Middle frontal gyrus (tissue), 1 donor: ENCODE measurements at regions not wholly inside any gene's neighbourhood (a gene's known extent, or its start where the extent isn't known, plus 50 kb on each side); places are given as distances from the start of the nearest gene placed in this dataset.

Experiments used
- DNase-seq: peaks from one replicate; pipeline ENCODE4 v3.0.0-alpha.2; 2015; ENCODE audit warnings: low spot score; ENCODE audit errors: extremely low spot score

DNA sequence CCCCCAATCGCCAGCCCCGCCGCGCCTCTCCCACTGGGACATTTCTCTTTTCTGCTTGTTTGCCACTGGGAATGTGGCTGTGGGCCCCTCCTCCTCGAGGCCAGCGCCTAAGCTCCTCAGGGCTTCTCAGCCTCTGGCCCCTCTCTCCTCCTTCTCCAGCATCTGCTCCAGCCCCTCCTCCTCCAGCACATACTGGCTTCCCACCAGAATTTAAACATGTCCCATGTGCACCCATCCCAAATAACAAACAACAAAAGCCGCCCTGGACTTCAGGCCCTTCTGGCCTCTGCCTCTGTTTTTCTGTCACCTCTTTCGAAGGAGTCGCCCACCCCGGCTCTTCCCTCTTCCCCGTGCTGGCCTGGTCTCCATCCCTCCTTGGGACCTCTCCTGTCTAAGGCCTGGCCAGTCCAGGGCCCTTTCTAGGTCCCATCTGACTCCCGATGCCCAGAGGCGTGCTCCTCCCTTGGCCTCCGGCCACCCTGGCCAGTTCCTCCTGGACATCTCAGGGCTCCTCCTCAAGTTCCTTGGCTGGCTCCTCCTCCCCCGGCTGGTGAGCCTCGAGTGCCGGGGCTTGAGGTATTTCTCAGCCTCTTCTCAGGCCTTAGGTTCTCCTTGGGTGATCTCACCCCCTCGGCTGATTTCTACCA lies 94.6 kb upstream of the SLC6A6 start:
- no peak for DNase-seq

DNA sequence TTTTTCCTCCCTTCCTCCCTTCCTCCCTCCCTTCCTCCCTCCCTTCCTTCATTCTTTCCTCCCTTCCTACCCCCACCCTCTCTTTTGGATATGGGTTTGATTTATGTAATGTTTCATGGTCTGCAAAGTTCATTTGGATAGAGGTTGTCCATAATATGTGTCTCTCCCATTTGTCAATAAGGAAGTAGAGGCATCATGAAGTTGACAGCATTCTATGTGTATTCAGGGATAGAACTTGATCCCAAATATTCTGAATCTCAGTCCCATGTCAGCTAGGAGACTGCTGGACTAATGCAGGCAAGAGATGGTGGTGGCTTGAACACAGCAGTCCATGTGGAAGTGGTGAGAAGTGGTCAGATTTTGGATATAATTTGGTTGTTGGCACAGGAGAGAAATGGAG lies 90.7 kb upstream of the SLC6A6 start:
- no peak for DNase-seq

DNA sequence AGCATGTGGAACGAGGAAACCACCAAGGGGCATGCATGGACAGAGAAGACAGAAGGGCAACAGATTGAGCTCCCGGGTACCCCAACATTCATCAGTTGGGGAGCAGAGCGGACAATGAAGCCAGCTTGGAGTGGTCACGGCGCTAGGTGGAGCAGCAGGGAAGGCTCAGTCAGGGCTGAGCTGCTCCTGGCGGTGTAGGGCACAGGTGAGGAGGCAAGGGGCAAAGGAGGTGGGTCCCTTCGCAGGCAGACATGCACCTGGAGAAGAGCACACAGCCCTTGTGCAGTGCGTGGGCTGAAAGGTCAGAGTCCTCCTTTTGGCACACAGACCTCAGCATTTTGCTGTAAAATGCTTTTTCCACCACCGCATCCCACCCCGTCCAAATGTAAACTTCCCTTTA lies 90.0 kb upstream of the SLC6A6 start:
- DNase-seq: no peak

DNA sequence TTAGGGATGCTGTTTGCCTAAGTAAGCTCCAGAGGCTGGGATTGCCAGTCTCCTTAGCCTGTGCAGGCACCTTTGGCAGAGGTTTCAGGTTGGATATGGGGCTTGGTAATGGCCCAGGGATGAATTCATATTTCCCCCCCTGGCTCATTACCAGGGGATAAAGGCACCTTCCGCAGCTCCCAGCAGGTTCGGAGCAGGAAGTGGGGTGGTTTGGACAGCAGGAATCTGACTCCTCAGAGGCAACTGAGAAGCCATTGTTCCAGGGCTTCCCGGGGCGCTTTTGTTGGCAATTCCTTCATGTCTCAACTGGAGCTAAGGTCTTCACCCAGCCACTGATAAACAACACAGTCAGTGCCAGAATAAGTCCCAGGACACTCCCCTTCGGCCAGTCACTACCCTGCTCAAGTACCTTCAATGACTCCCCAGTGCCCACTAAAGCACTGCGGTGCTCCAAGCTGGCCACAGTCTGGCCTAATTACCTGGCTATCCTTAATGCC lies 85.3 kb upstream of the SLC6A6 start:
- DNase-seq: no peak

DNA sequence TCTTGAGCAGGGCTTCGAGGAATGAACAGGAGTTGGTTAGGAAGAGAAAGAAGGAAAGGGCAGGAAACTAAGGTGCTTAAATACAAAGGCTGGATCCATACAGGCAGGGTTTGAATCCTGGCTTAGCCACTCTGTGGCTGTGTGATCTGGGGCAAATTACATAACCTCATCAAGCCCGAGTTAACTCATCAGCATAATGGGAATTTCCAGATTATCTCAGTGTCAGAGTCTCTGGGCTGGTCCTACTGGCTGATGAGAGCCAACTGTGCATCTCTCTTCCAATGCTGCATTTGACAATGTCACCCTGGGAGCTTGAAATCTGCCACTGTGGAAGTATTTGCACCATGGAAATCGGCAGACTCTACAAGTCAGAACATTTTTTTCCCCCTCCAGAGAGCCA lies 83.8 kb upstream of the SLC6A6 start:
- no peak for DNase-seq

DNA sequence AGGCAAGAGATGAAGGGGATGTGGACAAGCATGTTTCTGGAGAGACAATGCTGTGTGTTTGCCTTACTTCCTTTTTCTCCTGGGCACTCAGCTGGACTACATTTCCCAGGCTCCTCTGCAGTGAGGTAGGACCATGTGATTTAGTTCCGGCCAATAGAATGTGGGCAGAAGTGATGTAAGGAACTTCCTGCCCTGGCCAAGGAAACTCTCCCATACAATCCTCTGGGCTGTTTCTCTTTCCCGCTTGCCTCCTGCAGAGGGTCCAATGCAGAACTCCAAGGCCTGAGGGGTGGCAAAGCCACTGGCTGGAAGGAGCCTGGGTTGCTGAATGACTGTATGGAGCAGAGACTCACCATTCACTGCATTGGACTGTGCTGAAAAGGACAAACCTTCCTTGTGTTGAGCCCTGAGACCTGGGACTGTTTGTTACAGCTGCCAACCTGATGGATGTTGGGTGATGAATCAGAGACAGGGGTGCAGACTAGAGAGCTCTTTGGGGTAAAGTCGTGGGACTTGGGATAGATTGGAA lies 82.7 kb upstream of the SLC6A6 start:
- DNase-seq: no peak

DNA sequence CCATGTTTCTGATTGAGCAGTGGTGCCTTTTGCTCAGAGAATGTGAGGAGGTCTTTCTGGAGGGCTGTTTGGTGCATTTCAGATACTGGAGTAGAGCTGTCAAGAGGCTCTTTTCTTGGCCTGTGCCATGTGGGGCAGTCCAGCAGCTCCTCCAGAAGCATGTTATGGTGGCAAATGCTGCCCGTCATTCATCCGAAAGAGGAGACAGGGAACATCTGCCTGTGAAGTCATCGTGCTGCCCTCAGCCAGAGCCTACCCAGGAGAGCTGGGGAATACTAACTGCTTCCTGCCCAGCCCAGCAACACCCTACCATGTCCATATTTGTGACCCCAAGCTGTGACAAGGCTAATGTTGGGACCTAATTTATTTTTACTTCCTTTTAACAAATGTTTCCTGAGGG lies 82.2 kb upstream of the SLC6A6 start:
- DNase-seq: no peak

DNA sequence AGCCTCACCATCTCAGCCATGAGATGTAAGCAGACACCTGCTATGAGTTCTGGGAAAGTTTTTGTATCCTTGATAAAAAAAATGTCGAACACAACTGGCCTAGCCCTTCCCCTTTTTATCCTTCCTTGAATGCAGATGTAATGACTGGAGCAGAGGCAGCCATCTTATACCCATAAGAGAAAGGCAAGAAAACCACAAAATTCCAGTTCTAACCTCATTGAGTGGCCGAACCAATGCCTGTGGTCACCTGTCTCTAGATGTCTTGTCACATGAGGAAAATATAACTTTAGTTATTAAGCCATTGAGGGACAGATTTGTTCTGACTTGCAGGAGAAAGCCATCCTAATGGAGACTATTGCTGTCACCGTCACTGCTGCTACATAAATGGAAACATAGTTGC lies 80.4 kb upstream of the SLC6A6 start:
- DNase-seq: no peak

DNA sequence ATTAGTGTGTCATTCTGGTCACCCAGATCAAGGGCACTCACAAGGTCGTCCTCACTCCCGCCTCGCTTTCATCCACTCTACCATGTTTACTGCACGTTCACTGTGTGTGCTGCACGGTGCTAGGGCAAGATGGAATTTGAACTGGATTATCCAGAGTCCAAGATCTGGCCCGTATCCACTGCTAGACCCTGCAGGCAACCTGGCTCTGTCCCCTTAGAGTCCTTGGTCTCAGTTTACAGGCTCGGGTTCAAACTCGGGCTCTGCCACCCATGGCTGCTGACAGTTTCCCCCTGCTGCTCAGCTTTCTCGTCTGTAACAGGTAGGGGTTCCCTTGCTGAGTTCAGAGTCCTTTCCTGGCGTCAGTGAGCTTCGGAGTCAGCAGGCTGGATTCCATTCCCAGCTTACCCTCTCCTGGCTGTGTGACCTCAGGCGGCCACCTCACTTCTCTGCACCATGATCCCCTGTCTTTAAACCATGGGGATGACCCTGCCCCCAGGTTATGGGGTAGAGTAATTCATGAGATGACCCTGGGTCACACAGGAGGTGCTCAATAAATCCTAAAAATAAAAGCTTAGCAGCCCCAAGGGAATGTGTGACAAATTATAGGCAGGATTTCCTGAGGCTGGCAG lies 79.6 kb upstream of the SLC6A6 start:
- no peak for DNase-seq

DNA sequence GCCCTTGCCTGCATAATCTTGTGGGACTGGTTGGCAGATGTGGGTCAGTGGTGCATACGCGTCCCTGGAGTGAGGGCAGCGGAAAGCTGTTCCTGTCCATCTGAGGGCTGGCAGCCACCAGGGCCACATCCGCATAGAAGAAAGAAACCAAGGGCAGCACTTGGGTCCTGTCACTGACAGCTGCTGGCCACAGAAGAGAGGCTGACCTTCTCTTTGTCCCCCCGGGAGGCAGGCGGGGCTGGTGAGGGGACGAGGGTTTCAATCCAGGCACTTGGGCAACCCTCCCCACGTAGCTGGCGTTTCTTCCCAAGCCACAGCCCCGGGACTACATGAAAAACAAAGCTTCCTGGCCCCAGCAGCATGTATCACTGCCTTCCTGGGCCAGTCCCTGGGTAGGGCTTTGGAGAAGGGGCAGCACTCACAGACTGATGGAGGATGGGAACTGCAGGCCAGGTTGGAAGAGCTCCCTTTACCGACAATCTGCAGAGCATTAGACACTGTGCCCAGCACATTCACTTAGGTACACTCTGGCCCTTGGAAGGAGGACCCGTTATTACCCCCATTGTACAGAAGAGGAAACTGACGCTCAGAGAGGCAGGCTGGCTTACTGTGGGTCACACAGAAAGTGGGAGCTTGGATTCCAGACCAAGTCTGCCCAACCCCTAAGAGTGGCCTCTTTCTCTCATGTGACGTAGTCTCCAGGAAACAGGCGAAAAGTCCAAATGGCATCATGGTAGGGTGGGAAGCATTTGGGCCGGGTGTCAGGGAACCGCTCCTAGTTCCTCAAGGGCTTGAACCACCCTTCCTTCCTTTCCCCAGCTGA lies 78.8 kb upstream of the SLC6A6 start:
- DNase-seq: no peak

DNA sequence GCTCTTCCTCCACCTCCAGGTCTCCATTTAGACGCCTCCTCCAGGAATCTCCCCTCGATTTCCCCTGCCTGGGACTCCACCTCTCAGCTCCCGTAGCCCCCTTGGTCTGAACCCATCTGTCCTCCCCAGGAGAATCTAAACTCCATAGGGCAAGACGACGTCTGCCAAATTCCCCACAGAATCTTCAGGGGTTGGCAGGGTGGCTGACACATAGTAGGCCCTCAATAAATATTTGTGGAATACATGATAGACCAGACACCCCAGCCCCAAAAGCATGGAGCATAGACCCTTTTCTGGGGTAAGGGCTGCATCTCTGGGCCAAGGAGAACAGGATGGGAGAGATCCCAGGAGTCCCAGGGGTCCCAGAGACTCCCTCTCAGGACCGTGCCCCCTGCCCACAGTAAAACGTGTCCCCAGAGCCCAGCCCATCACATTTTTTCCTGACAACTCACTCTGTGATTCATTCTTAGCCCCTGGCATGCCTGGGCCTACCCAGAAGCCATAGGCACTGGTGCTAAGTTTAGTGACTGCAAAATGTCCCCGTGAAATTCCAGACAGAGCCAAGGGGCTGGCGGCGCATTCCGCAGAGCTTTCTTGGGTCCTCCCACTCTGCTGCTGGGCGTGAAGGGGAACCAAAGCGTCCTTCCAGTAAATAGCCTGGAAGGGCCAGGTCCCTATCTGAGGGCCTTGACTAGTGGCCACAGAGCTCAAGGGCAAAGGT lies 78.0 kb upstream of the SLC6A6 start:
- DNase-seq: no peak

DNA sequence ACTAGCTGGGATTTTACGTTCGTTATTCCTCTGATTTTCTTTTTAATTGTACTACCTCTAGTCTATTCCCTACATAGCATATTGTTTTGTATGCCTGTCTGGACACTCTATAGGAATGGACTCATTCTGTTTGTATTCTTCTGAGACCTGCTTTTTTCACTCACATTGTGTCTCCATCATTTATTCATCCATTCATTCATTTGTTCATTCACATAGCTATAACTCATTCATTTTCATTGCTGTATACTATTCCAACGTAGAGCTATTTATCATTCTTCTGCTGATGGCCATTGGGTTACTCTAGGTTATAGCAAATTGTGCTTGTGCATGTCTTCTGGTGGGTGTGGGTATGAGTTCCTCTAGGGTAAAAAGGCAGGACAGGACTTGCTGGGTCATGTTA lies 74.0 kb upstream of the SLC6A6 start:
- no peak for DNase-seq

DNA sequence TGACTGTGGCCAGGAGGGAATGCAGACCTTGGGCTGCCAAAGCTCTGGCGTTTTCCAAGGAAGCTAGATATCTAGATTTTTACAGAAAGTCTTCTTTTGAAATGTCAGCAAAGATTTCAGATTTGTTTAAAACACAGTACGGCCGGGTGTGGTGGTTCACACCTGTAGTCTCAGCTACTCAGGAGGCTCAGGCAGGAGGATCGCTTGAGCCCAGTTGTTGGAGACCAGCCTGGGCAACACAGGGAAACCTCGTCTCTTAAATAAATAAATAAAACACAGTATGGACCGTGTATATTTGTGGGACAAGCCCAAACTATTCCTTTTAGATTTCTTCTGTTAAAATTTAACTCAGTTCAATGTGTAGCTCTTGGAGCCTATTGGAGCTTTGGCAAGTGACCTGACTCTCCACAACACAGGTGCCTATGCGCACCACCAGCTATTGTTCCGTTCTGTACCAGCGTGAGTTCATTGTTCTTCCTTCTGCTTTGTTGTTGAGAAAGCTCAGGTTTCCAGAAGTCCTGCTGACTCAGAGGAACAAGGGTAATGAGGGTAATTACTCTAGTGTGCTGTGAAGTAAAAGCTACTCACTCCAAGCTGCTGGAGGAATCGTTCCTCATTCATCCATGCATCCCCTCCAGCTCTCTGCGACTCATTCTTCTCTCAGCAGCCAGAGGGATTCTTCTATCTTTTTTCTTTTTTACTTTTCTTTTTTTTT lies 73.1 kb upstream of the SLC6A6 start:
- DNase-seq: no peak

DNA sequence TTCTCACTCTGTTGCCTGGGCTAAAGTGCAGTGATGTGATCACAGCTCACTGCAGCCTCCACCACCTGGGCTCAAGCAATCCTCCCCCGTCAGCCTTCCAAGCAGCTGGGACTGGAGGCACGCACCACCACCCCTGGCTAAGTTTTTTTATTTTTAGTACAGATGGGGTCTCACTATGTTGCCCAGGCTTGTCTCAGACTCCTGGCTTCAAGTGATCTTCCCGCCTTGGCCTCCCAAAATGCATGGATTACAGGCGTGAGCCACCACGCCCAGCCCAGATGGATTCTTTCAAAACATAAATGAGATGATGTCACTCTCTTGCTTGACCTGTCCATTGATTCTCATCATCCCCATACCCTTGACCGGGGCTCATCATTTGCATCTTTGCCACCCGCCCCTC lies 72.6 kb upstream of the SLC6A6 start:
- no peak for DNase-seq

DNA sequence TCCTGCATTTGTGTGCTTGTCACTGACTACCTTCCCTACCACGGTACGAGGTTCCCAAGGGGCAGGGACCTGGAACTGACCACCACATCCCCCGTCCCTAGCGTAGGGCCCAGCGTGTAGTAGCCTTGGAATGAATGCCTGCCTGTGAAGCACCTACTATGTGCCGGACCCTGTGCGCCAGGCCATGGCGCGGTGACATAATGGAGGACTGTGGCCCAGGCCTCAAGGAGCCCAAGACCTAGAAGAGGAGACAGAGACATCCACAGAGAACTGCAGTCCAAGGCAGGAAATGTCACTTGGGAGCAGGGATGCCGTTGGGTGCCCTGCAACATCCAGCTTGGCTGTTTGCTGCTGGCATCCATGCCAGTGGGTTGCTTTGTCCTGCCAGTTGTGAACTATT lies 71.9 kb upstream of the SLC6A6 start:
- no peak for DNase-seq

DNA sequence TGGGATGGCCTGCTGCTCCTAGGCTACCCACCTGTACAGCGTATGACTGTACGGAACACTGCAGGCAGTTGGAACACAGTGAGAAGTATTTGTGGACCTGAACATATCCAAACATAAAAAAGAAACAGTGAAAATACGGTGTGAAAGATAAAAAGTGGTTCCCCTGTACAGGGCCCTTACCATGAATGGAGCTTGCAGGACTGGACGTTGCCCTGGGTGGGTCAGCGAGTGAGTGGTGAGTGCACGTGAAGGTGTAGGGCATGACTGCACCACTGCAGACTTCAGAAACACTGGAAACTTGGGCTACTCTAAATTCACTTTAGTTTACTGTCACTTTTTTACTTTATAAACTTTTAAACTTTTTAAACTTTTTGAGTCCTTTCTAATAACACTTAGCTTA lies 71.2 kb upstream of the SLC6A6 start:
- no peak for DNase-seq

DNA sequence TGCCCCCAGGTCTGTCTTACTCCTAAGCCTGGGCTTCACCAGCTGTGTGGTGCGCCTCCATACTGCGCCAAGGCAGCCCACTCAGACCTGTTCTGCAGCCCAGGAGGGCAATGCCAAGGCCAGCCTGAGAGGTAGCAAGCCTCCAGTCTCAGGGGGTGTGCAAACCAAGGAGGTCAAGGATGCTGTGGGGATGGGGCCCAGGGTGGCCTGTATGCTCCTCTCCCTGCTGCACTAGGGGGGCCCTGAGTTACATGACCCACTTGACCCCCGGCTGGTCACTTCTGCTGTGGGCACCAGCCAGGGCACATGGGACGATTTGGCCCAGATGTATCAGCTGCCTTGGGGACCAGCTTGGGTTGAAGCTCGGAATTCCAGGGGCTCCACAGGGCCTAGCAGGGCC lies 70.0 kb upstream of the SLC6A6 start:
- no peak for DNase-seq

DNA sequence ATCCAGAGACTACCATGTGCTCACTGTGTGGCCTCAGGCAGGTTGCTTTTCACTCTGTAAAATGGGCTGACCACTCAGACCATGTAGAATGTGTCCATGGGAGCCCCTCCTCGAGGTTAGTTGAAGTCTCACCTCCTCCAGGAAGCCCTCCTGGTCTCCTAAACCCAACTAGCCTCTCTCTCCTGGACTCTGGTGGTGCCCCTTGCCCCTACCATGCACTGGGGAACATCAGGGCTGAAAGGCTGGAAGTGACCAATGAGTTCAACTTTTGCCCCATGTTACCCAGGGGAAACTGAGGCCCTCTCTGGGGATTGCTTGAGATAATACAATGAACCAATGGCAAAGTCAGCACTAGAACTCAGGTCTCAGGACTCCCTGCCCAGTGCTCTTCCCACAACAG lies 69.2 kb upstream of the SLC6A6 start:
- no peak for DNase-seq

DNA sequence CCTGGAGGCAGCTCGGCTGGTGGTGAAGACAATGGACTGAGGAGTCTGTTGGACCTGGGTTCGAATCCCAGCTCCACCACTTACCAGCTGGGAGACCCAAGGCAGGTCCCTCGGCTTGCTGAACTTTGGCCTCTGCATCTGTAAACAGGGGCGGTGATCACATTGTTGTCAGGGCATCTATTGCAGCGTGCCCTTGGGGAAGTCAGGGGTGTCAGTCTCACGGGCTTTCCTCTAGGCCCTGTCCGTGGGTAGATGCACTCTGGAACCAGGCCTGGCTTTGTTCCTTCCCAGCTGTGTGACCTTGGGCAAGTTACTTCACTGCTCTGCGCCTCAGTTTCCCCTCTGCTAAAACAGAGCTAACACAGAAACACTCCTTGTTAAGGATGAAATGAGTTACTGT lies 68.8 kb upstream of the SLC6A6 start:
- DNase-seq: no peak

DNA sequence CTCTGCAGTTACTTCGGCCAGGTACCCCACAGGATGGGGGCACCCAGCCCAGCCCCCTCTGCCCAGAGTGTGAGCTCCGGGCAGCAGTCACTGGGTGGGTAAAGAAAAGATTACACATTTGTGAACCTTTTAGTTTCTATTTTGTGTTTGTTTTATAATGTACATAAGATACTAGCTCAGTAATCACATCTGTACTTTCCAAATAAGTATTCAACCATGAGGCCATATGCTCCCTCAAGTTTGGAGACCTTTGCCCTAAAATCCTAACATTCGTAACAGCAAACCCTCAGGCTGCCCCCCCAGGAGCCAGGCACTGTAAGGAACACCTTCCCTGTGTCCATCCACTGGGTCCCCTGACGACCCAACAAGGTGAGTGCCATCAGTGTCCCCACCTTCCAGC lies 68.3 kb upstream of the SLC6A6 start:
- DNase-seq: no peak

DNA sequence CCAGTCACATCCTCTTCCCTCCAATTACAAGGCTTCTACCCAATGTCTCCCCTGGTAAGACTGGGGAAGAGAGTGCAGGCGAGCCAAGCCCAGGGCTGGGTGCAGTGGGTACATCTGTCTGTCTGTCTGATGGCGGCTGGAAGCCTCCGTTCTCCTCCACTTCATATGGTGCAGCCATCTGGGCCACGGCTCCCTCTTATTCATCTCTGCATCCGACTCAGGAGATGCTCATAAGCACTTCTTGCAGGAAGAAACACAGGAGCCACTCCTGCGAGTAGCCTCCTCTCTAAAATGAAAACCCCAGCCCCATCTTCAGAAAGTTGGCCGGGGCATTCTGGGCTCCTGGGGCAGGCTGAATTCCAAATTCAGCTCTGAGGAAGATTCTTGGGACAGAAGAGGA lies 67.5 kb upstream of the SLC6A6 start:
- DNase-seq: no peak
